ENCODE measurements at regions not wholly inside any gene's neighbourhood (a gene's known extent, or its start where the extent isn't known, plus 50 kb on each side); places are given as distances from the start of the nearest gene placed in this dataset.
"Not testable (repeated sequence)": the region's sequence is repeated elsewhere in the genome, so short reads cannot be mapped to it uniquely, and the experiment has no call there.

DNA sequence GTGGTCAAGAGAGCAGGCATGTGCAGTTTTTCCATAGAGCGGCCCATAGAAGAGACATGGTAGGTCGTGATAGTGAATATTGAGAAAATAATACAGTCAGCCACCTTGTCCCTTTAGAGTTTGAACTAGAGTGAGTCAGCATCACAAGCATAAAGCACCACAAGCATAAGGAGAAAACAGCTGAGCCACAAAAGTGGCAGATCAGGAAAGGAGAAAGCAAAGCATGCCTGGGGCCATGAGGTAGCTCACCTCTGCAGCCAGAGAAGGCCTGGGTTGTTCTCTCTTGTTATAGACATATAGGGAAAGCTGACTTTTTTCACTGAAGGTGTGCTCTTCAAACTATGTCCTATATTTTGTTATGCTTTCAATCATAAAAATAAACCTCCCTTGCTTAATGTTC is 879.0 kb downstream of the DSC3 start:
- DNase-seq (ENCODE audit: low spot score), result no peak

DNA sequence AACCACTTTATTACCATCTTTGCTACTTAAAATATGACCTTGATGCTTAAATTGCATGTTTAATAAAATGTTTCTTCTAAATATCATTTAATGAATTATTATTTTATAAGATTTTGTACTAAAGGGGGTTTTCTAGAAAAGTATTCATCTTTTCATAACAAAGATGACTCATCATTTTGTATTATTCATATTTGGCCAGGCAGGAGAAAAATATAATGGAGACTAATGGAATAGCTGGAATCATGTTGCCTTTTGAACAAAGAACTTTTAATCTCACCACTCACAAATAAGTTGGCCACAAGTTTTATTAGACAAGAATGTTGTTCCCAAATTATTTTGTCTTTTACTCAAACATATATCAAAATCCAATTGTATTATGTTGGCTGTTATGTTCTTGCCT is 882.4 kb downstream of the DSC3 start:
- no peak for DNase-seq (ENCODE audit: low spot score)

GRCh38 chr18:30150586-30151250 is 891.8 kb downstream of the DSC3 start:
- DNase-seq (ENCODE audit: low spot score), result no peak

GRCh38 chr18:30149585-30149984 is 893.0 kb downstream of the DSC3 start:
- no peak for DNase-seq (ENCODE audit: low spot score)

- no peak for DNase-seq (ENCODE audit: low spot score)
Measured at GRCh38 chr18:30142870-30143269, 899.7 kb downstream of the DSC3 start.

GRCh38 chr18:30142248-30142647 is 900.3 kb downstream of the DSC3 start:
- DNase-seq (ENCODE audit: low spot score), result no peak

- not testable (repeated sequence) for DNase-seq (ENCODE audit: low spot score)
Measured at GRCh38 chr18:30141506-30141905, 901.0 kb downstream of the DSC3 start.

GRCh38 chr18:30139631-30140287 is 902.8 kb downstream of the DSC3 start:
- no peak for DNase-seq (ENCODE audit: low spot score)

DNA sequence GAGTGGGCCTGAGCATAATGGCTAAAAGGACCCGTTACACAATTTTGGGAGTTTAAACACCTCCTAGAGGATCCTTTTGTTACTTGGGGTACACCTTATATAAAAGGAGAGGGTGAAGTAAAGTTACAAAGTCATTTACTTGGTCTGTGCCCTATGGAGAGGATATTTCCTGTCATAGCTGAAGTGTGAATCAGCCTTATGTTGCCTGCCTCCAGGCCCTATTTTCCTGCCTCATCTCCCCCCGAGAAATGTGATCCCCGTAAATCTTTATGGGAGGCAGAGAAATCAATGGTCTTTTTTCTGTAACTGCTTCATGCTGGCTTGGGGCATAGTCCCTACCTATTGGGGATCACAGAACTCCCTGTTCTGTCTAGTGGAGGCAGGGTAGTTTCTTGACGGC is 906.6 kb downstream of the DSC3 start:
- DNase-seq (ENCODE audit: low spot score), result no peak

DNA sequence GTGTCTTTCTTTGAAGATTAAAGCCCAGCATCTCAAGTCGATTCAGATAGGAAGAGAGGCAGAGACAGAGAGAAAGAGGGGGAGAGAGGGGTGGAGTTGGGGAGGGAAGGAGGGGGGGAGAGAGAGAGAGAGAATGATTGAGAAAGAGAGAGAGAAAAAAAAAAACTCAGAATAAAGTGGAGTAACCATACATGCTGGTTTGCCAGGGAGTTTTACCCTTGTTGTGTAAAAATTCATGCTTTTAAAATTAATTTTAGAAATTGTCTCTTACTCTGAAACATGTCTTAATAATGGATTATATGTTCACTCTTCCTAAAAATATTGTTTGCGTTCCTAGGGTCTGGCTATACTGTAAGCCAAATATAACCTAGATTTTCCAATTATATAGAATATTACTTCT is 908.5 kb downstream of the DSC3 start:
- no peak for DNase-seq (ENCODE audit: low spot score)

GRCh38 chr18:30132959-30133358 is 909.6 kb downstream of the DSC3 start:
- DNase-seq (ENCODE audit: low spot score), result peak; percentile 35

DNA sequence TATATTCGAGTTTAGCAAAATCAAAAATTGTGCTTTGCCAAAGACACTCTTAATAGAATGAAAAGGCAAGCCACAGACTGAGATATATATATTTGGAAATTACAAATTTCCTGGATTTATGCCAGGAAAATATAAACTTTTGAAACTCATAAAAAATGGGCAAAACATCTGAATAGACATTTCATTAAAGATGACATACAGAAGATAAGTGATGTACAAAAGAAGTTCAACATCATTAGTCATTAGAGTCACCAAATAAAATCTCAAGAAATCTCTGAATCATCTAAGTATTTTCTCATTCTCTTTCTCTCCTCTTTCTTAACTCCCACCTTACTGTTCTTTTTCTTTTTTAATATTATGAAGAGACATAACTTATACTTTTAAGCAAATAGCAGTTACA is 921.1 kb downstream of the DSC3 start:
- no peak for DNase-seq (ENCODE audit: low spot score)

DNA sequence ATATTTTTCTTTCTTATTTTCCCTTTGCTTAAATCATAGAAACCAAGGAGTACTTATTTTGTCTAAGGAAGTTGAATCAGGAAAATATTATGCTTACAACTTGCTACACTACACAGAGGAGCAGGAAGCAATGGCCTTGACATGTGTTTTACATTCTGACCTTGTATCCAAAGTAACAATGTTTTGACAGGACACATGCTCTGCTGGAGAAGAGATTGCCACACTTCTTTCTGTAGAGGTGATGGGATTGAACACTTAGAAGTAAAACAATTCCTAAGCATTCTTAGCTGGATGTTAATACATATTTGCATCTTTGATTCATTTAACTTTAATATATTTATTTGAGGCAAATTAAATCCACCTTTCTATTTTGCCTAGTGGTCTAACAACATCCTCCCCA is 929.1 kb downstream of the DSC3 start:
- DNase-seq (ENCODE audit: low spot score), result no peak

- DNase-seq (ENCODE audit: low spot score), result no peak
Measured at GRCh38 chr18:30106356-30106755, 936.2 kb downstream of the DSC3 start.

DNA sequence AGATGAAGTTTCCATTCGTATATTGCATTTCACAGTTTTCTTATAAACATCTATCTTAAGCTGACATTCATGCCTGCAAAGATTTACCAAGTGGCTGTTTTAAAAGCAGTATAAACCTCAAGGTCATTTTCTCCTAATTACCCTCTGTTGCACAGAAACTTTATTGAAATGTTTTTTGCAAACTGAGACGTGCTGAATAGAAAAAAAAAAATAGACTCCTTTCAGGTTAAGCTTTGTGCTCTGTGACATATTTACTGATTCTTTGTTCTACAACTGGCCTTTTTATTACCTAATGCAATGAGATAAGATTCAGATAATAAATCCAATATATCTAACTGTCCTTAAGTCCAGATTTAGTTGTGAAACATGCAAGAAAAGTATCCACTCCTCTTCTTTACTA is 938.7 kb downstream of the DSC3 start:
- no peak for DNase-seq (ENCODE audit: low spot score)

GRCh38 chr18:30096796-30097195 is 945.7 kb downstream of the DSC3 start:
- no peak for DNase-seq (ENCODE audit: low spot score)

GRCh38 chr18:30094556-30094955 is 948.0 kb downstream of the DSC3 start:
- peak; percentile 53 for DNase-seq (ENCODE audit: low spot score)

- peak; percentile 6 for DNase-seq (ENCODE audit: low spot score)
Measured at GRCh38 chr18:30093376-30093775, 949.2 kb downstream of the DSC3 start.

GRCh38 chr18:30088238-30089015 is 954.1 kb downstream of the DSC3 start:
- peak; percentile 46 for DNase-seq (ENCODE audit: low spot score)

GRCh38 chr18:30086351-30086750 is 956.2 kb downstream of the DSC3 start:
- no peak for DNase-seq (ENCODE audit: low spot score)

GRCh38 chr18:30081122-30081521 is 961.4 kb downstream of the DSC3 start:
- DNase-seq (ENCODE audit: low spot score), result no peak

DNA sequence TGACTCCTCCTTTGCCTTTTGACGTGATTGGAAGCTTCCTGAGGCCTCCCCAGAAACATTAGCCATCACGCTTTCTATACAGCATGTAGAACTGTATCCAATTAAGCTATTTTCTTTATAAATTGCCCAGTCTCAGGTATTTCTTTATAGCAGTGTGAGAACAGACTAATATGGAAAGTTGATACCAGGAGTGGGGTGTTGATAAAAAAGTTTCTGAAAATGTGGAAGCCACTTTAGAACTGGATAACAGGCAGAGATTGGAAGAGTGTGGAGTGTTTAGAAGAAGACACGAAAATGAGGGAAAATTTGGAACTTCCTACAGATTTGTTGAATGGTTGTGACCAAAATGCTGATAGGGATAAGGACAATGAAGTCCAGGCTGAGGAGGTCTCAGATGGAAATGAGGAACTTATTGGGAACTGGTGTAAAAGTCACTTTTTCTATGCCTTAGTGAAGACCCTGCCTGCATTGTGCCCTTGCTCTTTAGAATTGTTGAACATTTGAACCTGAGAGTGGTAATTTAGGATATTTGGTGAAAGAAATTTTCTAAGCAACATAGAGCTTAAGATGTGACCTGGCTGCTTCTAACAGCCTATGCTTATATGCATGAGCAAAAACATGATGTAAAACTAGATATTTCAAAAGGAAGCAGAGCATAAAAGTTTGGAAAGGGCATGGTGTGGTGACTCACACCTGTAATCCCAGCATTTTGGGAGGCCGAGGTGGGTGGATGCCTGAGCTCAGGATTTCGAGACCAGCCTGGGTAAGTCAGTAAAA is 969.7 kb downstream of the DSC3 start:
- DNase-seq (ENCODE audit: low spot score), result no peak

Data from GM03348 (cell line).